Keratinocyte (primary cell): ENCODE measurements at regions not wholly inside any gene's neighbourhood (a gene's known extent, or its start where the extent isn't known, plus 50 kb on each side); places are given as distances from the start of the nearest gene placed in this dataset.

Source experiments
- EZH2 ChIP-seq: IDR thresholded peaks from one replicate; pipeline ENCODE4 v1.6.1; 2012; ENCODE audit warnings: inconsistent platforms, mild to moderate bottlenecking, low read length, moderate library complexity
- TF ChIP-seq, protein P1 (sequence below), 3 experiments: IDR thresholded peaks in 1 of 3; conservative IDR thresholded peaks in 1 of 3; optimal IDR thresholded peaks in 1 of 3; 2 replicates in 2 of 3; 3 replicates in 1 of 3; pipeline versions ENCODE3 to v1.5.1; 2011; ENCODE audit warnings: low read length in 3 of 3, mild to moderate bottlenecking in 3 of 3, moderate library complexity in 2 of 3, control low read depth in 1 of 3, inconsistent platforms in 1 of 3; ENCODE audit not compliant: insufficient read depth in 2 of 3; ENCODE audit errors: extremely low read depth in 1 of 3

DNA sequence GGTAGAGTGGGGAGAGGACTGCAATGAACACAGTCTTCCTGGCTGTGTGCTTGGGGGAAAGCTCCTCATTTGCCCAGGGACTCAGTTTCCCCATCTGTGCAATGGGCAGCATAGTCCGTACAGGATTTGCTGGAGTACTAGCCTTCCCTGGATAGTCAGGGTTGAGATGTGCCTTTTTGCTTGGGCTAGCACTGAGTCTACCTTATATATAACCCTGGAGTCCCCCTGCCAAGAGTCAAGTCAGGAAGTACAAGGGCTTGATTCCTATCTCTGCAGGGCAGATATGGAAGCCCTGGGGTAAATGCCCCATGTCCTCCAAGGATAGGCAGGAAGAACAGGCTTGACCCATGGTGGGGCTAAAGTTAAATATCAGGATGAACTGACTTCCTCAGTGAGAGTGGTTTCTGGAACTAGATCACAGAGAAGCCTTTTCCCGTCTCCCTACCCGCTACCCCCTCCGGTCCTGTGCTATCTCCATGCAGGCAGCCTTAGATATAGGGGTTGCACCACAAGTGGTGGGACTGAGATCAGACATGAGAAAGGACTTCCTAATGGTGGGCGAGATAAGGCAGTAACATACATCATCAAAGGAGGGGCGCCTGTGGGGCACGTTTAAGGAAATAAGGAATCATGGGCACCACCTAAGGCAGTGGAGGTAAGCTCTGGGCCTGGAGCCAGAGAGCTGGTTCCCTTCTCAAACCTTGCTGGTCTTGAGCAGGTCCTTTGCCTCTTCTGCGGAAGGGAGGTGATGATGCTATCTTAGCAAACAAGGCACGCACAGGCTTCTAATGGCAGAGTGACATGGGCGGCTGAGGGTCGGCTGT lies 157.9 kb downstream of the MRPL14 start:
- TF ChIP-seq, protein P1, sequence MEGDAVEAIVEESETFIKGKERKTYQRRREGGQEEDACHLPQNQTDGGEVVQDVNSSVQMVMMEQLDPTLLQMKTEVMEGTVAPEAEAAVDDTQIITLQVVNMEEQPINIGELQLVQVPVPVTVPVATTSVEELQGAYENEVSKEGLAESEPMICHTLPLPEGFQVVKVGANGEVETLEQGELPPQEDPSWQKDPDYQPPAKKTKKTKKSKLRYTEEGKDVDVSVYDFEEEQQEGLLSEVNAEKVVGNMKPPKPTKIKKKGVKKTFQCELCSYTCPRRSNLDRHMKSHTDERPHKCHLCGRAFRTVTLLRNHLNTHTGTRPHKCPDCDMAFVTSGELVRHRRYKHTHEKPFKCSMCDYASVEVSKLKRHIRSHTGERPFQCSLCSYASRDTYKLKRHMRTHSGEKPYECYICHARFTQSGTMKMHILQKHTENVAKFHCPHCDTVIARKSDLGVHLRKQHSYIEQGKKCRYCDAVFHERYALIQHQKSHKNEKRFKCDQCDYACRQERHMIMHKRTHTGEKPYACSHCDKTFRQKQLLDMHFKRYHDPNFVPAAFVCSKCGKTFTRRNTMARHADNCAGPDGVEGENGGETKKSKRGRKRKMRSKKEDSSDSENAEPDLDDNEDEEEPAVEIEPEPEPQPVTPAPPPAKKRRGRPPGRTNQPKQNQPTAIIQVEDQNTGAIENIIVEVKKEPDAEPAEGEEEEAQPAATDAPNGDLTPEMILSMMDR (optimal IDR thresholded peaks at IDR 0.05 in 1 of 3, IDR thresholded peaks at IDR 0.05 in 1 of 3, conservative IDR thresholded peaks at IDR 0.05 in 1 of 3; ENCODE audit: extremely low read depth in 1 of 3, insufficient read depth in 2 of 3, low read length in 3 of 3): no peak
- no peak for TF ChIP-seq EZH2
